ENCODE measurements at regions not wholly inside any gene's neighbourhood (a gene's known extent, or its start where the extent isn't known, plus 50 kb on each side); places are given as distances from the start of the nearest gene placed in this dataset.

DNA sequence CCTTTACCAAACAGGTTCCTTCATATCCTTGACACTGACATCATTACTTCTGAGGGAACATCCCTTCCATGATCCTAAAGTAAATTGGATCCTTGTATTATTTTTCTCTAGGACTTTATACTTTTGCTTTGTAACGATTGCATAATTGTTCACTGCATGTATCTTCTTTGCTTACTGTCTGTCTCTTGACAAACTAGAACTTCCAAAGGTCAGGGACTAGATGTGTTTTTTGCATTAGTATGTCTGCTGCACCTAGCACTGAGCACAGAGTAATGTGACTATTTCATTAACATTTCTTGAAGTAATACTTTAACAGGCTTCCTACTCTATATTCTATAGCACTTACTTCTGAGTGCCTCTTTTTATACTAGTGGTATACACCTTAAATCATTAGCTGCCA is 976.6 kb upstream of the SORCS1 start:
- H3K4me3 ChIP-seq (ENCODE audit: low read depth, low read length): no peak overlapping the region
- no peak for DNase-seq (ENCODE audit: low read depth)
- TF ChIP-seq, protein P1, sequence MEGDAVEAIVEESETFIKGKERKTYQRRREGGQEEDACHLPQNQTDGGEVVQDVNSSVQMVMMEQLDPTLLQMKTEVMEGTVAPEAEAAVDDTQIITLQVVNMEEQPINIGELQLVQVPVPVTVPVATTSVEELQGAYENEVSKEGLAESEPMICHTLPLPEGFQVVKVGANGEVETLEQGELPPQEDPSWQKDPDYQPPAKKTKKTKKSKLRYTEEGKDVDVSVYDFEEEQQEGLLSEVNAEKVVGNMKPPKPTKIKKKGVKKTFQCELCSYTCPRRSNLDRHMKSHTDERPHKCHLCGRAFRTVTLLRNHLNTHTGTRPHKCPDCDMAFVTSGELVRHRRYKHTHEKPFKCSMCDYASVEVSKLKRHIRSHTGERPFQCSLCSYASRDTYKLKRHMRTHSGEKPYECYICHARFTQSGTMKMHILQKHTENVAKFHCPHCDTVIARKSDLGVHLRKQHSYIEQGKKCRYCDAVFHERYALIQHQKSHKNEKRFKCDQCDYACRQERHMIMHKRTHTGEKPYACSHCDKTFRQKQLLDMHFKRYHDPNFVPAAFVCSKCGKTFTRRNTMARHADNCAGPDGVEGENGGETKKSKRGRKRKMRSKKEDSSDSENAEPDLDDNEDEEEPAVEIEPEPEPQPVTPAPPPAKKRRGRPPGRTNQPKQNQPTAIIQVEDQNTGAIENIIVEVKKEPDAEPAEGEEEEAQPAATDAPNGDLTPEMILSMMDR (IDR thresholded peaks at IDR 0.05; ENCODE audit: insufficient read depth, low read depth, low read length): no peak

GRCh38 chr10:108132303-108132702 is 967.8 kb upstream of the SORCS1 start:
- TF ChIP-seq, protein P1 (IDR thresholded peaks at IDR 0.05; ENCODE audit: insufficient read depth, low read depth, low read length): no peak
- H3K4me3 ChIP-seq (ENCODE audit: low read depth, low read length): no peak overlapping the region
- no peak for DNase-seq (ENCODE audit: low read depth)

DNA sequence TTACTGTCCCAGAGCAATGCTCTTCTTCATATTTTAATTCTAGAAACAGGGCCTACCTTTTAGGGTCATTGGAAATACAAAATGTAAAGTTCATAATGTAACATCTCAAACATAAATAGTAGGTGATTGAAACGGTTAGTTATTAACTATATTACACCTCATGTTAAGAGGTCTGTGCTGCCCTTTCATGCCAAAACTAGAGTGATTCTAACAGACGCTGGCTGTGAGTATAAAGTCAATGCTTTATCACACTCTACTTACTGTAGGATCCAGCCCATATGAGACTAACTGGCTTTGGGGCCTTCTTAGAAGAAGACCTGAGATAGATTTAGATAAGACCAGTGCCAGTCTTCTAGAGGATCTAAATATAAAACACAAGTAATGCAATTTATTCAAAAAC is 966.1 kb upstream of the SORCS1 start:
- no peak for DNase-seq (ENCODE audit: low read depth)
- TF ChIP-seq, protein P1 (IDR thresholded peaks at IDR 0.05; ENCODE audit: insufficient read depth, low read depth, low read length): no peak
- H3K4me3 ChIP-seq (ENCODE audit: low read depth, low read length): no peak overlapping the region

DNA sequence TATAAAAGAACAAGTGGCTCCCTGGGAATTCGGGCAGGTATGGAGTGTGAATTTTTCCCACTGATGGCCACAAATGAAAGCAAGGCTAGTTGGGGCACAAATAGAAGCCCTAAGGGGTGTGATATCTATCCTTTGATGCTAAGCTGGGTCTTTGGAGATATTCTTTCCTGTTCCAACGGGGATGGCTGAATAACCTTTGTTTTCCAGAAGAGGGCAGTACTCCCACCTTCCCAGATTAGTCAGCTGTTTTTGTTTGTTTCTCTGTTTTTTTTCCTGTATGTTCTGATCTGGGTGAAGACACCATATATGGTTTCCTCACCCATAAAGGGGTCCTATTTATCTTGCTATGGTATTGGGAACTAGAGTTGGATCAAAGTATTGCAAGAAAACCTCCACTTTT is 947.7 kb upstream of the SORCS1 start:
- TF ChIP-seq, protein P1 (IDR thresholded peaks at IDR 0.05; ENCODE audit: insufficient read depth, low read depth, low read length): peak; percentile 31
- DNase-seq (ENCODE audit: low read depth): peak; percentile 18

DNA sequence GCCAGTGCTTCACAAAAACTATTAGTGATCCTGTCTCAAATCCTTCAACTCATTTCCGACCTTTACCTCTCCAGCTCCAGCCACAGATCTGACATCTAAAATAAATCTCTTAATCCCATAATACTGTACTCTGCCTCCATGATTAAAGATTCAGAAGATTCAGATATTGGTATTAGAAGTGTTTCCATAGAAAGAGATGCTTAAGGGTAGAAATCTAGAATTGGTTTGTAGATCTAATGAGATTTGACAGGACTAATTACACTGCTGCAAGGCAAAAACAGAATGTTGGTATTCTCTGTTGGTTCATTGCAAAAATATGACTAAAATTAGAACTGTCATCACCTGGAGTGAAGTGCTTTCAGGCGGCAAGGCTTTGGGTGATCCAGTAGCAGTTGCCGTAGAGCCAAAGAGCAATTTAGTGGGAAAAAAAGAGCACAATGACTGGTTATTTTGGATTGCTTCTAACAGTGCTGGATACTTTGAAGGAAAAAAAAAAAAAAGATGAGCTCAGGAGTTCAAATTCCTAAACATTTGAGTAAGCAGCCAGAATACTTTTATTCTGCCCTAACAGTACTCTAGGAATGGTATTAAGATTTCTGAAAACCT is 940.1 kb upstream of the SORCS1 start:
- no peak overlapping the region for H3K4me3 ChIP-seq (ENCODE audit: low read depth, low read length)
- DNase-seq (ENCODE audit: low read depth): no peak
- TF ChIP-seq, protein P1 (IDR thresholded peaks at IDR 0.05; ENCODE audit: insufficient read depth, low read depth, low read length): no peak

More for the DNA sequence above, 947.7 kb upstream of the SORCS1 start:
- no peak overlapping the region for H3K4me3 ChIP-seq (ENCODE audit: low read depth, low read length)

DNA sequence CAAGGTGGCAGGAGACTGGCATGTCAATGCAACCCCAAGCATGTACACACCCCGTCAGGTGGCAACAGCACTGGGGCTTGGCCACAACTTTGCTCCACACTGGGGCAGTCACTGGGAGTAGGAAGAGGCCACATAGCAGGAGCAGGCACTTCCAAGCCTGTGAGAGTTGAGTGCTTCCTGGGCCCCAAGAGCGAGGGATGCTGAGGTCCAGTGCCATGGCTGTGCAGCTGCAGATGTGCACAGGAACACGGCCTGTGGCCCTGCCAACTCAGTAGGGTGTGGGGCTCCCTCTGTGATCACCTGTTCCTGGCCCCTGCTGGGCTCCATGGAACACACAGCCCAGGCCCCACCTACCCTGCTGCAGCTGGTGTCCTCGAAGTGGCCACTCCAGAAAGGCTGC is 932.8 kb upstream of the SORCS1 start:
- DNase-seq (ENCODE audit: low read depth): no peak
- TF ChIP-seq, protein P1 (IDR thresholded peaks at IDR 0.05; ENCODE audit: insufficient read depth, low read depth, low read length): no peak
- no peak overlapping the region for H3K4me3 ChIP-seq (ENCODE audit: low read depth, low read length)

All from fibroblast of villous mesenchyme (primary cell).